ENCODE measurements at regions not wholly inside any gene's neighbourhood (a gene's known extent, or its start where the extent isn't known, plus 50 kb on each side); places are given as distances from the start of the nearest gene placed in this dataset.
"Not testable (repeated sequence)": the region's sequence is repeated elsewhere in the genome, so short reads cannot be mapped to it uniquely, and the experiment has no call there.

GRCh38 chr9:30250872-30251271 lies 2133.6 kb upstream of the ACO1 start:
- DNase-seq, result no peak

DNA sequence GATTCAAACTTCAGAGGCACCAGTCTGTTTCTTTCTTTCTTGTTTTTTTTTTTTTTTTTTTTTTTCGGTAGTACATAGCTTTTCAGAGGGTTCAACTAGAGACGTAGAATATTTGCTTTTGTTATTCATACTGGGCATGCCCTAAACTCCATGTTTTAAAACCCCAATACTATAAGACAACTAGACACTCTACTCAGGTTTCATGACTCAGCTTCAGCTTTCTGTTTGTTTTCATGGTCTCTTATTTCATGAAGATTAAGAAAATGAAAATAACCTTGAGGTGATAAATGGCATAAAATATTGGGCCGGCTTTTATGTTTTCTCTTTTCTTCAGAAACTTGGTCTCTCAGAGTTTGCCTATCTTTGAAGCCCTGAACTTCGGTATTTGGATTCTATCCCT lies 2126.3 kb upstream of the ACO1 start:
- no peak for DNase-seq

DNA sequence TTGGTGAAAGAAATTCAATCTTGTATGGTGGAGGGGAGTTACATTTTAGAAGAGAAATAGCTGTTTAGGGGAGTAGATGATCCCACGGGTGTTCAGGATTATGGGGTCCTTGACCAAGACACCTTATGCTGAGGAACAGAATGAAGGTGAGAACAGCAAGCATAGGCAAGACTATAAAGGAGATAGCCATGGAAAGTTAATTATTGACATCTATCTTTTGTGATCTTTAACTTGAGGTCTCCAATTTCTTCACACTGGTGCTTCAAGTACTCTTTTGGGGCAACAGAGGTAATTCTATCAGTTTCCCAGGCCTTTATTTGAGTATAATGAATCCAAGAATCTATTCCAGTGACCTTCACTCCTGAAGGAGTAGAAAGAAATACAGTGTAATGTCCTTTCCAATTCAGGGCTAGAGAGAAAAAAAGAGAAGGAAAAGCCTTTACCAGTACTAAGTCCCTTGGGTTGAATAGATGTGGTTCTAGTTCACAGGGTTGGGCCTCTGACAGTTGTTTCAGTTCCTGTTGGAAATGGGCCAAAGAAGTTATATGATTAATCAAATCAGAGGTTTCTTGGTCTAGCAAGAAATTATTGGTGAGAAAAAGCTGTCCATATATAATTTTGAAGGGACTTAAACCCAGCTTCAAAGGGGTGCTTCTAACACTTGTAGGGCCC lies 2104.1 kb upstream of the ACO1 start:
- DNase-seq, result no peak

GRCh38 chr9:30289435-30289834 lies 2095.0 kb upstream of the ACO1 start:
- DNase-seq, result no peak

GRCh38 chr9:30292026-30292425 lies 2092.4 kb upstream of the ACO1 start:
- DNase-seq, result not testable (repeated sequence)

- no peak for DNase-seq
Measured at GRCh38 chr9:30293231-30293630, 2091.2 kb upstream of the ACO1 start.

DNA sequence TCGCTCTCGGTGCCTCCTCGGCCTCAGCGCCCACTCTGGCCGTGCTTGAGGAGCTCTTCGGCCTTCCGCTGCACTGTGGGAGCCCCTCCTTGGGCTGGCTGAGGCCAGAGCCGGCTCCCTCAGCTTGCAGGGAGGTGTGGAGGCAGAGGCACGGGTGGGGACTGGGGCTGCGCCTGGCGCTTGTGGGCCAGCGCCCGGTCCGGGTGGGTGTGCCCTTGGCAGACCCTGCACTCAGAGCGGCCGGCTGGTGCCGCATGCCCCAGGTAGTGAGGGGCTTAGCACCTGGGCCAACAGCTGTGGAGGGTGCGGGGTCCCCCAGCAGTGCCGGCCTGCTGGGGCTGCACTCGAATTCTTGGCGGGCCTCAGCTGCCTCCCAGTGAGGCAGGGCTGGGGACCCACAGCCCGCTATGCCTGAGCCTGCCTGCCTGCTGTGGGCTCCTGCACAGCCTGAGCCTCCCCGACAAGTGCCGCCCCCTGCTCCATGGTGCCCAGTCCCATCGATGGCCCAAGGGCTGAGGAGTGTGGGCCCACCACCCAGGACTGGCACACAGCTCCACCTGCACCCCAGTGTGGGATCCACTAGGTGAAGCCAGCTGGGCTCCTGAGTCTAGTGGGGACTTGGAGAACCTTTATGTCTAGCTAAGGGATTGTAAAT lies 2085.2 kb upstream of the ACO1 start:
- DNase-seq, result no peak

DNA sequence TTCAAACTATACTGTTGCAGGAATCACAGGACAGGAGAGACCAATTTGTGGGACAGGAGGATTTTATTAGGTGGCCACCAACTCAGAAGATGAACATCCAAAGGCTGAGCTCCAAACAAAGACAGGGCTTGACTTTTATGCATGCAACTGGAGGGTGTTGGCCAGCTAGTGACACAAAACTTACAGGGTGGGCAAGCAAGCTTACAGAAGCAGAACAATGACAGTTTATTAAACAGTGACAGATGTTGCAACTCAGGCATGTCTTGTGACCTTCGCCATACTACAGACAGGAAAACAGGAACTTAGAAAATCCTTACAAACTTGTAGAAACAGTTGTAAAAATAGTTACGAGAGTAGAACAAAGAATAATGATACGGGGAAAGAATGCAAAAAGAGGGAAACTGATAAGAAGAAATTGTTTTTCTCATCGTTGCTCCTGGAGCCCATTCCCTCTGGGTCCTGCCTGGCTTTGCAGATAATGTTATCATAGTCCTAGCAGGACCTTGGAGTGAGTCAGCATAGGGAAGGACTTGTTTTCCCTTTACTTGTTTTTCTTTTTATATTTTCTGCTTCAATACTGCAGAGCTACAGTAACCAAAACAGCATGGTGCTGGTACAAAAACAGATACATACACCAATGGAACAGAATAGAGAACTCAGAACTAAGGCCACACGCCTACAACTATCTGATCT lies 2083.0 kb upstream of the ACO1 start:
- peak; percentile 56 for DNase-seq

- no peak for DNase-seq
Measured at GRCh38 chr9:30310711-30311110, 2073.7 kb upstream of the ACO1 start.

GRCh38 chr9:30329431-30329830 lies 2055.0 kb upstream of the ACO1 start:
- no peak for DNase-seq

- DNase-seq, result no peak
Measured at GRCh38 chr9:30348904-30349303, 2035.5 kb upstream of the ACO1 start.

- DNase-seq, result no peak
Measured at GRCh38 chr9:30349526-30350513, 2034.6 kb upstream of the ACO1 start.

DNA sequence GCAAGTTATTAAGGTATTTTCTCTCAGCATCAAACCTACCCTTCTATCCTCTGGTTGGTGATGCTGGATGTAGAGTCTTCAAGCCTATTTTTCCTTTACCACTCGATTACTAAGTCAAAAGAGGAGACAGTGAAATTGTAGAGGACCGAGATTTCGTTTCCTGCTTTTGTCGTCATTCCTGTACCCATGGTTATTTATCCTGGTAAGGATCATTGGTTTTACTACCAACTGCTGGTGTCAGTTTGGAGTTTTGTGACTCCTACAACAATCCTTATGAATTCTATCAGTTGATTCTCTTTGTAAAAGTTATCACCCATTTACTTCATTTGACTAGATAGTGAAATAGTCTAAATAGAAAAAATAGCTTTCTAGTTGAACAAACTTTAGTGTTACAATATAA lies 2028.2 kb upstream of the ACO1 start:
- no peak for DNase-seq

- DNase-seq, result no peak
Measured at GRCh38 chr9:30362373-30362772, 2022.1 kb upstream of the ACO1 start.

DNA sequence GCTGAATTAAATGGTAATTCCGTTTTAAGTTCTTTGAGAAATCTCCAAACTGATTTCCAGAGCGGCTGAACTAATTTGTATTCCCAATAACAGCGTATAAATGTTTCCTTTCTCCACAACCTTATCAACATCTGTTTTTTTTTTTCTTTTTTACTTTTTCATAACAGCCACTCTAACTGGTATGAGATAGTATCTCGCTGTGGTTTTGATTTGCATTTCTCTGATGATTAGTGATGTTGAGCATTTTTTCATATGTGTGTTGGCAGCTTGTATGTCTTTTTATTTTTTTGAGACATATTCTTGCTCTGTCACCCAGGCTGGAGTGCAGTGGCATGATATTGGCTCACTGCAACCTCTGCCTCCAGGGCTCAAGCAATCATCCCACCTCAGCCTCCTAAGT lies 2018.3 kb upstream of the ACO1 start:
- not testable (repeated sequence) for DNase-seq

GRCh38 chr9:30382271-30382670 lies 2002.2 kb upstream of the ACO1 start:
- no peak for DNase-seq

DNA sequence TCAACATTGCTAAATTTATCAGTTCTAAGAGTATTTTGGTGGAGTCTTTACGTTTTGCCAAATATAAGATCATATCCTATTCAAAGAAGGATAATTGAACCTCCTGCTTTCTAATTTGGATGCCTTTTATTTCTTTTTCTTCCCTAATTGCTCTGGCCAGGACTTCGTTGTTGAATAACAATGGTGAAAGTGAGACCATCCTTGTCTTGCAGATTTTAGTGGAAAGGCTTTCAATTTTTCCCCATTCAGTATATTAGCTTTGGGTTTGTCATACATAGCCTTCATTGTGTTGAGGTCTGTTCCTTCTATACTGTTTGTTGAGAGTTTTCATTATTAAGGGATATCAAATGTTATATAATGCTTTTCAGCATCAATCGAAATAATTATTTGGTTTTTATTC lies 1974.2 kb upstream of the ACO1 start:
- no peak for DNase-seq

DNA sequence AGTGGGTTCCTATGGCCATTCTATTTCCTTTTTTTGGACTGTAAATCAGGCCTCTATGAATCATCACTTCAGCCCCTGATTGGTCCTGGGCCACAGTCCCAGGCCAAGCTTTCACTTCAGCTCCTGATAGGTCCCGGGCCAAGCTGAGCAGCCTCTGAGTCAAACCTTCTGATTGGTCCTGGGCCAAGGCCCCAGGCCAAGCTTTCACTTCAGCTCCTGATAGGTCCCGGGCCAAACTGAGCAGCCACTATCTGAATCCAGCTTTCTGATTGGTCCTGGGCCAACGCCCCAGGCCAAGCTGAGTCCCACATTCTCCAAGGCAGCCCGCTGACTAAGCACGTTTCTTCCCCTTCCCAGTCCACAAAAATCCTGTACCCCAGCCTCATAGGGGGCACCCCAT lies 1972.9 kb upstream of the ACO1 start:
- no peak for DNase-seq

GRCh38 chr9:30459156-30459555 lies 1925.3 kb upstream of the ACO1 start:
- no peak for DNase-seq

GRCh38 chr9:30476826-30477225 lies 1907.6 kb upstream of the ACO1 start:
- DNase-seq, result no peak

- DNase-seq, result no peak
Measured at GRCh38 chr9:30478684-30479083, 1905.8 kb upstream of the ACO1 start.

GRCh38 chr9:30482499-30482898 lies 1901.9 kb upstream of the ACO1 start:
- no peak for DNase-seq

GRCh38 chr9:30484690-30485089 lies 1899.8 kb upstream of the ACO1 start:
- DNase-seq, result no peak
